MG63 (cell line): ENCODE measurements at regions not wholly inside any gene's neighbourhood (a gene's known extent, or its start where the extent isn't known, plus 50 kb on each side); places are given as distances from the start of the nearest gene placed in this dataset.

ENCODE experiments used
- DNase-seq: peaks from one replicate; pipeline ENCODE4 v3.0.0-alpha.2; 2020
- H3K27me3 ChIP-seq: fragments of 250-450 bp; sonication (Bioruptor Pico); 2 replicates; pipeline ENCODE4 v1.5.1; 2020; ENCODE audit warnings: mild to moderate bottlenecking, moderate library complexity
- H3K36me3 ChIP-seq: fragments of 250-450 bp; sonication (Bioruptor Pico); 2 replicates; pipeline ENCODE4 v1.5.1; 2020; ENCODE audit warnings: mild to moderate bottlenecking, moderate library complexity
- H3K4me3 ChIP-seq: fragments of 250-450 bp; sonication (Bioruptor Pico); 2 replicates; pipeline ENCODE4 v1.5.1; 2020; ENCODE audit warnings: mild to moderate bottlenecking, moderate library complexity
- H3K9me3 ChIP-seq: fragments of 250-450 bp; sonication (Bioruptor Pico); 2 replicates; pipeline ENCODE4 v1.5.1; 2020; ENCODE audit warnings: mild to moderate bottlenecking, moderate library complexity

- Histone ChIP-seq H3K36me3 (no peaks in the 10 kb centered on the region), H3K9me3 (peaks cover 4% of the 10 kb centered on the region; the same call in 1 of the 2 replicates), H3K27me3 (no peaks in the 10 kb centered on the region), H3K4me3 (no peak overlapping the region)
- DNase-seq, result no peak
These were observed 471.8 kb upstream of the JAG1 start for GRCh38 chr20:11145616-11146015.

- Histone ChIP-seq H3K36me3 (no peaks in the 10 kb centered on the region), H3K9me3 (peaks cover 4% of the 10 kb centered on the region; the same call in 1 of the 2 replicates), H3K4me3 (no peak overlapping the region), H3K27me3 (no peaks in the 10 kb centered on the region)
- no peak for DNase-seq
These were observed 480.0 kb upstream of the JAG1 start for GRCh38 chr20:11153819-11154218.

GRCh38 chr20:11155156-11155756, 481.5 kb upstream of the JAG1 start:
- Histone ChIP-seq H3K27me3 (no peaks in the 10 kb centered on the region), H3K36me3 (no peaks in the 10 kb centered on the region), H3K9me3 (no peaks in the 10 kb centered on the region; the same call in 1 of the 2 replicates), H3K4me3 (no peak overlapping the region)
- DNase-seq, result no peak

GRCh38 chr20:11156922-11157321, 483.1 kb upstream of the JAG1 start:
- H3K4me3 ChIP-seq, result no peak overlapping the region
- H3K36me3 ChIP-seq, result no peaks in the 10 kb centered on the region
- H3K27me3 ChIP-seq, result no peaks in the 10 kb centered on the region
- no peak for DNase-seq
- H3K9me3 ChIP-seq, result no peaks in the 10 kb centered on the region

- no peaks in the 10 kb centered on the region for H3K27me3 ChIP-seq
- no peak for DNase-seq
- no peaks in the 10 kb centered on the region for H3K9me3 ChIP-seq
- no peak overlapping the region for H3K4me3 ChIP-seq
- no peaks in the 10 kb centered on the region for H3K36me3 ChIP-seq
These were observed 484.3 kb upstream of the JAG1 start for GRCh38 chr20:11158146-11158545.

- H3K4me3 ChIP-seq, result no peak overlapping the region
- DNase-seq, result no peak
- no peaks in the 10 kb centered on the region for H3K27me3 ChIP-seq
- no peaks in the 10 kb centered on the region for H3K36me3 ChIP-seq
- H3K9me3 ChIP-seq, result no peaks in the 10 kb centered on the region
These were observed 484.8 kb upstream of the JAG1 start for GRCh38 chr20:11158589-11158988.

GRCh38 chr20:11159728-11160127, 485.9 kb upstream of the JAG1 start:
- H3K36me3 ChIP-seq, result no peaks in the 10 kb centered on the region
- no peak for DNase-seq
- H3K9me3 ChIP-seq, result no peaks in the 10 kb centered on the region
- no peak overlapping the region for H3K4me3 ChIP-seq
- no peaks in the 10 kb centered on the region for H3K27me3 ChIP-seq

- Histone ChIP-seq H3K27me3 (no peaks in the 10 kb centered on the region), H3K4me3 (no peak overlapping the region), H3K9me3 (no peaks in the 10 kb centered on the region), H3K36me3 (no peaks in the 10 kb centered on the region)
- DNase-seq, result no peak
These were observed 488.4 kb upstream of the JAG1 start for GRCh38 chr20:11162026-11162775.

GRCh38 chr20:11165789-11166188, 492.0 kb upstream of the JAG1 start:
- Histone ChIP-seq H3K4me3 (no peak overlapping the region), H3K36me3 (no peaks in the 10 kb centered on the region), H3K9me3 (no peaks in the 10 kb centered on the region), H3K27me3 (no peaks in the 10 kb centered on the region)
- no peak for DNase-seq

- H3K9me3 ChIP-seq, result no peaks in the 10 kb centered on the region
- DNase-seq, result no peak
These were observed 492.9 kb upstream of the JAG1 start for GRCh38 chr20:11166712-11167111.

GRCh38 chr20:11168026-11168425, 494.2 kb upstream of the JAG1 start:
- DNase-seq, result no peak

More at GRCh38 chr20:11166712-11167111, 492.9 kb upstream of the JAG1 start:
- H3K27me3 ChIP-seq, result no peaks in the 10 kb centered on the region
- no peaks in the 10 kb centered on the region for H3K36me3 ChIP-seq
- H3K4me3 ChIP-seq, result no peak overlapping the region

GRCh38 chr20:11170025-11170424, 496.2 kb upstream of the JAG1 start:
- no peaks in the 10 kb centered on the region for H3K9me3 ChIP-seq
- H3K4me3 ChIP-seq, result no peak overlapping the region
- no peaks in the 10 kb centered on the region for H3K36me3 ChIP-seq
- no peaks in the 10 kb centered on the region for H3K27me3 ChIP-seq
- no peak for DNase-seq

More at GRCh38 chr20:11168026-11168425, 494.2 kb upstream of the JAG1 start:
- Histone ChIP-seq H3K36me3 (no peaks in the 10 kb centered on the region), H3K4me3 (no peak overlapping the region), H3K27me3 (no peaks in the 10 kb centered on the region), H3K9me3 (no peaks in the 10 kb centered on the region)

- no peak for DNase-seq
- no peaks in the 10 kb centered on the region for H3K9me3 ChIP-seq
- no peaks in the 10 kb centered on the region for H3K36me3 ChIP-seq
- H3K27me3 ChIP-seq, result no peaks in the 10 kb centered on the region
- no peak overlapping the region for H3K4me3 ChIP-seq
These were observed 496.8 kb upstream of the JAG1 start for GRCh38 chr20:11170565-11170964.

- Histone ChIP-seq H3K9me3 (no peaks in the 10 kb centered on the region), H3K27me3 (no peaks in the 10 kb centered on the region), H3K36me3 (no peaks in the 10 kb centered on the region), H3K4me3 (no peak overlapping the region)
- DNase-seq, result no peak
These were observed 499.1 kb upstream of the JAG1 start for GRCh38 chr20:11172881-11173280.

- Histone ChIP-seq H3K4me3 (no peak overlapping the region), H3K36me3 (no peaks in the 10 kb centered on the region), H3K9me3 (no peaks in the 10 kb centered on the region), H3K27me3 (no peaks in the 10 kb centered on the region)
- DNase-seq, result no peak
These were observed 500.1 kb upstream of the JAG1 start for GRCh38 chr20:11173916-11174315.

- no peak overlapping the region for H3K4me3 ChIP-seq
- DNase-seq, result no peak
- no peaks in the 10 kb centered on the region for H3K36me3 ChIP-seq
- H3K27me3 ChIP-seq, result no peaks in the 10 kb centered on the region
- no peaks in the 10 kb centered on the region for H3K9me3 ChIP-seq
These were observed 501.1 kb upstream of the JAG1 start for GRCh38 chr20:11174861-11175260.

GRCh38 chr20:11176431-11176830, 502.6 kb upstream of the JAG1 start:
- H3K36me3 ChIP-seq, result no peaks in the 10 kb centered on the region
- H3K9me3 ChIP-seq, result no peaks in the 10 kb centered on the region
- H3K4me3 ChIP-seq, result no peak overlapping the region
- H3K27me3 ChIP-seq, result no peaks in the 10 kb centered on the region
- DNase-seq, result no peak
